Sigmoid colon (tissue), 6 donors: ENCODE measurements at regions not wholly inside any gene's neighbourhood (a gene's known extent, or its start where the extent isn't known, plus 50 kb on each side); places are given as distances from the start of the nearest gene placed in this dataset.

ENCODE experiments used
- DNase-seq: peaks from one replicate; pipeline ENCODE4 v3.0.0-alpha.2; 2019
- H3K27ac ChIP-seq, 4 donors: fragments of 200-600 bp; sonication (generic); one replicate each; pipeline ENCODE4 v1.5.1; 2016 to 2019; ENCODE audit warnings: mild to moderate bottlenecking in 1 of 4
- H3K27me3 ChIP-seq, 3 donors: fragments of 200-600 bp; sonication (generic); one replicate each; pipeline ENCODE4 v1.5.1; 2019; ENCODE audit warnings: mild to moderate bottlenecking in 1 of 3
- H3K36me3 ChIP-seq, 4 donors: fragments of 200-600 bp; sonication (generic); one replicate each; pipeline ENCODE4 v1.5.1; 2016 to 2019
- H3K4me1 ChIP-seq, 4 donors: fragments of 200-600 bp; sonication (generic); one replicate each; pipeline ENCODE4 v1.5.1; 2017 to 2019
- H3K4me3 ChIP-seq, 4 donors: fragments of 200-600 bp; sonication (generic); one replicate each; pipeline ENCODE4 v1.5.1; 2017 to 2019; ENCODE audit warnings: mild to moderate bottlenecking in 2 of 4, moderate library complexity in 1 of 4
- H3K9me3 ChIP-seq, 4 donors: fragments of 200-600 bp in 3 of 4; sonication (generic) in 3 of 4; one replicate each; pipeline versions ENCODE4 v1.5.1 to v1.6.1; 2013 to 2019
- CTCF ChIP-seq, 4 experiments: fragments of 450-650 bp in 3 of 4; fragments of 200-600 bp in 1 of 4; IDR thresholded peaks; one replicate each; pipeline ENCODE4 v1.5.1; 2016 to 2019; ENCODE audit warnings: antibody characterized with exemption in 4 of 4, mild to moderate bottlenecking in 3 of 4, moderate library complexity in 2 of 4
- EP300 ChIP-seq, 4 donors: sonication (generic); formaldehyde crosslinking; IDR thresholded peaks; one replicate each; pipeline ENCODE4 v1.6.1; 2017; ENCODE audit warnings: antibody characterized with exemption in 4 of 4
- POLR2A ChIP-seq, 2 donors: fragments of 450-650 bp; IDR thresholded peaks; one replicate each; pipeline ENCODE4 v1.6.1; 2016; ENCODE audit warnings: antibody characterized with exemption in 2 of 2, mild to moderate bottlenecking in 2 of 2, moderate library complexity in 2 of 2
- POLR2AphosphoS5 ChIP-seq, 4 donors: sonication (generic); formaldehyde crosslinking; IDR thresholded peaks; one replicate each; pipeline ENCODE4 v1.6.1; 2017; ENCODE audit warnings: antibody characterized with exemption in 4 of 4
- WGBS, 2 donors: extraction: QIAGEN DNeasy Blood & Tissue Kit; methylation state at CpG; one replicate each; pipeline ENCODE4 v1.1.7; 2013; 5-methylcytosine and 5-hydroxymethylcytosine counted together
- intact Hi-C: fragments of 100-400 bp; cut with DNase I; formaldehyde crosslinking; loops from one replicate; pipeline ENCODE4 v1.15.1; 2023
- donor health status: healthy with polysubstance abuse.
- donor health status: healthy.

DNA sequence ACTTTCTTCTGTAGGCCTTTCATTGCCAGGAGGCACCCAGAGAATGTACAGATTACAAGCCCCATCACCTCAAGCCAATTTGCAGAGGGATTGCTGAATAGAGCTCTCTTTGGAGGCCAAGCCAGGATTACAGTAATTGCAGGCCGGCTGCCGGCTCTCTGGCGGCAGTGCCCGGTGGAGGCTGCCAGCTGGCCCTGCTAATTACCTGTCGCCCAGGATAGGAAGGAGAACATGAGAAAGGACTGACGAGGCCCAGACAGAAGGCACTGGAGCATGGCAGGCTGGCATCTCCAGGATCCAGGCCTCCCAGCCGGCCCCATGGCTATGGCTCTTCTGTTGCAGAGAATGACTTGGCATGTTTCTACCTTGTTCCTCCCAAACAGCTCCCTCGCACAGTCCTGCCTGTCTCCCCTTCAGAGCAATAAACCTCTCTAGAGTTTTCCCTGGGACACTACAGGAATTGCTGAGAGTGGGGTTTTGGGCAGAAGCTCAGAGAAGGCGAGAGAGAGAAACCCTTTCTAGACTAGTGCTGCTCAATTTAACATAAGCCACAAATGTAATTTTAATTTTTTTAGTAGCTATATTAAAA, 273.6 kb upstream of the PROK2 start:
- Histone ChIP-seq H3K27ac (peak overlapping the region in 3 of 4 donors; percentile 13 to 41 (median 27)), H3K4me1 (peaks cover 0 to 16% (median 5%) of the 10 kb centered on the region in 4 donors), H3K36me3 (no peaks in the 10 kb centered on the region), H3K9me3 (peaks cover 0 to 2% (median 0%) of the 10 kb centered on the region in 4 donors), H3K4me3 (no peak overlapping the region), H3K27me3 (no peaks in the 10 kb centered on the region)
- 82 to 90% methylated on average over 9 of the region's 9 CpGs for WGBS, 2 donors
- peak; percentile 70 for DNase-seq
- intact Hi-C loops = no loop called here
- no peak for TF ChIP-seq CTCF (IDR thresholded peaks at IDR 0.05)
- TF ChIP-seq EP300 (IDR thresholded peaks at IDR 0.05) = no peak
- peak in 1 of 4 donors; percentile 30 for TF ChIP-seq POLR2AphosphoS5 (IDR thresholded peaks at IDR 0.05)

GRCh38 chr3:72055436-72055835, 270.5 kb upstream of the PROK2 start:
- H3K9me3 ChIP-seq = no peaks in the 10 kb centered on the region
- TF ChIP-seq POLR2AphosphoS5 (IDR thresholded peaks at IDR 0.05) = no peak
- no peak for TF ChIP-seq POLR2A (IDR thresholded peaks at IDR 0.05)
- no peak for TF ChIP-seq CTCF (IDR thresholded peaks at IDR 0.05)
- TF ChIP-seq EP300 (IDR thresholded peaks at IDR 0.05) = no peak
- peaks cover 0 to 16% (median 5%) of the 10 kb centered on the region in 4 donors for H3K4me1 ChIP-seq
- no peak overlapping the region for H3K4me3 ChIP-seq
- no peak overlapping the region for H3K27ac ChIP-seq
- no peaks in the 10 kb centered on the region for H3K36me3 ChIP-seq
- no peak for DNase-seq
- no peaks in the 10 kb centered on the region for H3K27me3 ChIP-seq
- 91 to 96% methylated on average over 1 of the region's 1 CpG for WGBS, 2 donors
- intact Hi-C loops = no loop called here

DNA sequence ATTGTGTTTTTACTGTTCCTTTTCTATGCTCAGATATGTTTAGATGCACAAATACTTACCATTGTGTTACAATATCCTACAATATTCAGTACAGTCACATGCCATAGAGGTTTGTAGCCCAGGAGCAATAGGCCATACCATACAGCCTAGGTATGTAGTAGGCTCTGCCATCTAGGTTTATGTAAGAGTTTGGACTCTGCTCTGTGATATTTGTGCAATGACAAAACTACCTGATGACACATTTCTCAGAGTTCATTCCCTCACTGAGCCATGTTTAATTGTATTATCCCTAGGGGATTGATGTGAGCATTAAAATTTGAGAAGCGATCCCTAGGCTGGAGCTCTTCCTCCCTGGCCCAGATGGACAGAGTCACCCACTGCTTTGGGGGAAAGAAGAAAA, 270.0 kb upstream of the PROK2 start:
- no peak overlapping the region for H3K27ac ChIP-seq
- intact Hi-C loops = no loop called here
- no peaks in the 10 kb centered on the region for H3K9me3 ChIP-seq
- TF ChIP-seq EP300 (IDR thresholded peaks at IDR 0.05) = no peak
- TF ChIP-seq CTCF (IDR thresholded peaks at IDR 0.05) = no peak
- no peak for TF ChIP-seq POLR2AphosphoS5 (IDR thresholded peaks at IDR 0.05)
- no peak for TF ChIP-seq POLR2A (IDR thresholded peaks at IDR 0.05)
- H3K4me1 ChIP-seq = peaks cover 0 to 16% (median 5%) of the 10 kb centered on the region in 4 donors
- H3K27me3 ChIP-seq = no peaks in the 10 kb centered on the region
- WGBS, 2 donors = 100% methylated on average over 1 of the region's 1 CpG
- H3K4me3 ChIP-seq = no peak overlapping the region
- no peaks in the 10 kb centered on the region for H3K36me3 ChIP-seq
- DNase-seq = no peak

DNA sequence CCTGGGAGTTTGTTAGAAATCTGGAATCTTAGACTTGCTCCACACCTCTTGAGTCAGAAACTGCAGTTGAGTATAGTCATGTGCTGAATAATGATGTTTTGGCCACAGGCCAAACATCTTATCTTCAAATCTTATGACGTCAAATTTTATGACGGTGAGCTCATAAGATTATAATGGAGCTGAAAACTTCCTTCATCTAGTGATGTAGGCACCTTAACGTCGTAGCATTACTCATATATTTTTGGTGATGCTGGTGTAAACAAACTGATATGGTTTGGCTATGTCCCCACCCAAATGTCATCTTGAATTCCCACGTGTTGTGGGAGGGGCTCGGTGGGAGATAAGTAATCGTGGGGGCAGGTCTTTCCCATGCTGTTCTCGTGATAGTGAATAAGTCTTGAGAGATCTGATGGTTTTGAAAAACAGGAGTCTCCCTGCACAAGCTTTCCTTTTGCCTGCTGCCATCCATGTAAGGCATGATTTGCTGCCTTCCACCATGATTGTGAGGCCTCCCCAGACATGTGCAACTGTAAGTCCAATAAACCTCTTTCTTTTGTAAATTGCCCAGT, 268.0 kb upstream of the PROK2 start:
- Histone ChIP-seq H3K27ac (no peak overlapping the region), H3K4me3 (no peak overlapping the region), H3K36me3 (no peaks in the 10 kb centered on the region), H3K9me3 (no peaks in the 10 kb centered on the region), H3K27me3 (no peaks in the 10 kb centered on the region), H3K4me1 (peaks cover 0 to 6% (median under 1%) of the 10 kb centered on the region in 4 donors)
- 59 to 81% methylated on average over 8 of the region's 8 CpGs for WGBS, 2 donors
- intact Hi-C loops = no loop called here
- DNase-seq = no peak
- TF ChIP-seq CTCF (IDR thresholded peaks at IDR 0.05) (no peak), POLR2AphosphoS5 (IDR thresholded peaks at IDR 0.05) (no peak), POLR2A (IDR thresholded peaks at IDR 0.05) (no peak), EP300 (IDR thresholded peaks at IDR 0.05) (no peak)

DNA sequence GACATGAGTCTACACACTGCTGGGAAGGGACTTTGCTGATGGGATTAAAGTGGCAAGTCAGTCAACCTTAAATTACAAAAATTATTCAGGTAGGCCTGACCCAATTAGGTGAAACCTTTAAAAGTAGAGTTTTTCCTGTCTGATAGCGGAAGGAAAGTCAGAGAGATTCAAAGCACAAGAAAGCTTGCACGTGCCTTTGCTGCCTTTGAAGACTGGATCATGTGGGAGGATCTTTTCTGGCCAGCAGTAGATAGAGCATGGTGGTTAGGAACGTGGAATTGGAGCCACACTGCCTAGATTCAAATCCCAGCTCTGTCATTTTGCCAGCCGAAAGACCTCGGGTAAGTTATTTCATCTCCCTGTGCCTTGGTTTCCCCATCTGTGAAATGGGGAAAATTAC, 265.8 kb upstream of the PROK2 start:
- intact Hi-C loops = no loop called here
- Histone ChIP-seq H3K27me3 (no peaks in the 10 kb centered on the region), H3K9me3 (no peaks in the 10 kb centered on the region), H3K4me1 (no peaks in the 10 kb centered on the region), H3K27ac (no peak overlapping the region), H3K36me3 (no peaks in the 10 kb centered on the region), H3K4me3 (no peak overlapping the region)
- no peak for TF ChIP-seq POLR2A (IDR thresholded peaks at IDR 0.05)
- TF ChIP-seq POLR2AphosphoS5 (IDR thresholded peaks at IDR 0.05) = no peak
- no peak for TF ChIP-seq CTCF (IDR thresholded peaks at IDR 0.05)
- TF ChIP-seq EP300 (IDR thresholded peaks at IDR 0.05) = no peak
- WGBS, 2 donors = 91 to 92% methylated on average over 5 of the region's 5 CpGs
- DNase-seq = no peak
